SW480 (cell line): ENCODE measurements at regions not wholly inside any gene's neighbourhood (a gene's known extent, or its start where the extent isn't known, plus 50 kb on each side); places are given as distances from the start of the nearest gene placed in this dataset.

Experiments
- DNase-seq: peaks from one replicate; pipeline ENCODE4 v3.0.0-alpha.2; 2016; ENCODE audit warnings: low spot score

DNA sequence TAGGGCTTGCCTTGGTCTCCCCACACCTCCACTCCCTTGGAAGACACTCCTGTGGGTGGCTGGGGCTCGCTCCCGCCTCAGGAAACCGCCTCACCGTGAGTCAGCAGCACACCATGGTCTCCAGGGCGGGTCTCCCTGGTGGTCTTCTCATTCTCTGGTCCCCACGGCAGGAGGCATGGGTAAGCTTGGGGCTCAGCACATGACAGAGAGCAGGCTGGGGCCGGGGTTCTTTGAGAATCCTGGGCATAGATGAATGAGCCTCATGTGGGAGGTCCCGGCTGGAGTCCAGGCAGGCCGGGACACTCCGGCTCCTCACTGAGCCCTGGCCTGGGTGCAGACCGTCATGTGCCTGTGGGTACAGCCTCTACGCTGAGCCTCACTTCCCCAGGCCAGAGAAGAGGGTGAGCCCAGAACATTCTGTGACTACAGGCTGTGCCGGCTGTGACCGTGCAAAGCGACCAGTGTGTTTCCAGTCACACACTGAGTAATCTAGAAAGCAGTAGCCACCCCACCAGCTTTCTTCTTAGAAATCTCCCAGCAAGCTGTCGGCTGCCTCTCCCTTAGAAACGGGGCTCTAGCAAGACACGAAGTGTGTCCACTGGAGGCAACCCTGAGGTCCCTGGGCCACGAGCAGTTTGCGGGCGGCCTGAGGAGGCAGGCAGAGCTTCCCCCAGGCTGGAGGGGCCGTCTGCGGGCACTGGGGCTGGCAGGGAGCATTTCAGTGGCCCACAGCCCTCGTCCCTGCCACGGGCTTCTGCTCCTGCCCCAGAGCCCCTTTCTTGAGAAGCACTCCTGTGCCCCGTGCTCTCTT, 93.1 kb downstream of the RHOB start:
- no peak for DNase-seq

DNA sequence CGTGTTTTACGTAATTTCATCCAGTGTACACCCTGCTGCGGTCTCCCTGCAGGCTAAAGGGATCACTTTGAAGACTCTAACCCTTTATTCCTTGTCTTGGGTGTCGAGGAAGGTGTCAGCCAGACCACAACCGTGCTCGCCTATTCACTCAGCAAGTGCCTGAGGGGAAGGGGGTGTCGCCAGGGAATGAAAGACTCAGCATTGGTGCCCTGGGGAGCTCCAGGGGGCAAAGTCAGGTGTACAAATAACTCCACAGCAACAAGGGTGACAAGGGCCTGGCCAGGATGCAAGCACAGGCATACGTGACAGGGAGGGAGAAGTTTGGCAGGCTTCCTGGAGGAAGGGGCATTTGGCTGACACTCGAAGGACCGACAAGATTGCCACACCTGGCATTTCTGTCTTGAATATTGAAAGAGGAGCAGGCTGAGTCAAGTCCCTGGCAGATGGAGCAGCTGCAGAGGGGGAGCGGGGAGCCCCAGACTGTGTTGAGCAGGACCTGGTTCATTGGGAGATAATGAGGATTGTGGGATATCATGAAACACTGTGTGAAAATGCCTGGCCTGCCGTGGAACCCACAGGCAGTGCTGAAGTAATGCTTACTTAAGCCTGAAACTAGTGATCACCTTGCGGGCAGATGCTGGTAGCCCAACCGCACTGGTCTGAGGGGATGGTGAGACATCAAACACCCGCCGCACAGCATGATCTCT, 93.9 kb downstream of the RHOB start:
- no peak for DNase-seq

DNA sequence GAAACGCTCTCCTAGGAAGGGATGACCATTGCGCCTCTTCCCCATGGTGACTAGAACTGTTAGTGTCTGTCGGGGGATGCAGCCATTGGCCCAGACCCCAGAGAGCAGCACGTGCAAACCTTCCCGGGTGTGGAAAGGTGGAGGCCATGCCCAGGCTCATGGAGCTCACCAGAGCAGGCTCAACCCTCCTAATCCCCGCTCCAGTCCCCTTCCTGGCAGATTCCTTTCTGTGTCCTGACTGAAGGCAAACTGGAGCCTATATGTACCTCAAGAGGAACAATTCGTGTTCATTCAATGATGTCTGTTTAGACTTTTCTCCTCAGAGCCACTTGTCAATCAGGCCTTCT, 94.4 kb downstream of the RHOB start:
- DNase-seq = no peak

DNA sequence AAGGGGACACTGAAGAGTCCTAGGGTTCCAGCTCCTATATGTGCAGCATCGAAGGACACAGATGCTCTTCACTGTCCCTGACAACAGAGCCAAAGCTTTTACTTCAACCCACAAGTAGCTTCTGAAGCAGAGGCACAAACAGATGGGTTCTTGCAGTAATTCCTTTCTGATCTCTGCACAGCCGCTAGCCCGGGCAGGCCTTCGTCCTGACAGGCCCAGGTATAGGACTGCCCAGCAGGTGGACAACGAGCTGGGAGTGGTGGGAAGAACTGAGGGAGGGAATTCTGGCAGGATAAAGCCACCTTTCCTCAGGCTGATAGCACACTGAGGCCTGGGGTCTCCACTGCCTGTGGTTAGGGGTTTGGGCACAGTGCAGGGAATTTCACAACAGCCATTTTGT, 94.8 kb downstream of the RHOB start:
- no peak for DNase-seq

DNA sequence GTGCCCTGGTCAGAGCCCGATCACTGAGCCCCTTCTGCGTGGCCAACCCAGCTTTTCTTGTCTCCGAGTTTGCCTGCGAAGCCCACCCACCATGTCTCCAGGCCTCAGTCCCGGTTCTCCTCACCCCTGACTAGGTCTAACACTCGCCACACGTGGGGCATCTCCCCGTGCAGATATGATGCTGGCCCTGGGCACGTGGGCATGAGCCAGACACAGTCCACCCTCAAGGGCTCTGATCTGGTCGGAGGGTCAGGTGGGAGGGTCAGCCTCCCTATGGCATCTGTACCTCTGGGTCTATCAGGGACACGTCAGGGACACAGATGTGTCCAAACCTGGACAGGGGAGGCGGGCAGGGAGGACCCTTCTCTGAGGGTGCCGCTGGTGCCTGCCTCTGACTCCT, 95.4 kb downstream of the RHOB start:
- no peak for DNase-seq

DNA sequence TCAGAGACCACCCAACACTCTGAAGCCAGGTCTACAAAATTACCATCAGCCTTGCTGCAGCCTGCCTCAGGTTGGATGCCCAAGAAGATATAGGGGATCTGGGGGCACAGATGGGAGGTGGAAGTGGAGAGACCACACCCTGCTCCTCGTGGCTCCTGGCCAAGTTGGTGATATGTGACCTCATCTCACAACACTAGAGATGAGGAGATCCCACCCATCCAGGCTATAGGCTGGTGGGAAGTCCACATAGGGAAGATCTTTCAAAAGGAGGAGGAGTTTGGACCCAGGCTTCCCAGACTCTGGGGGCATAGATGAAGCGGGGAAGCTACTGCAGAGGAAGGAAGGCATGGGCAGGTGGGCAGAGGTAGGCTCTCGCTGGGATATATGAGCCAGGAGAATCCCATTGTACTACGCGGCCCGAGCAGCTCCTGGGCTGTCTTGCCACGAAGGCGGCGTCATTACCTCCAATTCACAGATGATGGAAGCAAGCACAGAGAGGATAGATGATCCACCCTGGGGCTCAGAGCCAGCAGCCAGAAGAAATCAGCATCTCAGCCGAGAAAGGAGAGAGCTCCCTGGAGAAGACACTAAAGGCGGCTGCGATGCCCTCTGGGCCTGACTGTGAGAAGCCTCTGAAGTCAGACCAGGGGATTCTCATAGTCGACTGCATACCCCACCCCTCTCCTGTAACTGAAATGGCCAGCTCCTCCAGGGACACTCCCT, 96.0 kb downstream of the RHOB start:
- no peak for DNase-seq

DNA sequence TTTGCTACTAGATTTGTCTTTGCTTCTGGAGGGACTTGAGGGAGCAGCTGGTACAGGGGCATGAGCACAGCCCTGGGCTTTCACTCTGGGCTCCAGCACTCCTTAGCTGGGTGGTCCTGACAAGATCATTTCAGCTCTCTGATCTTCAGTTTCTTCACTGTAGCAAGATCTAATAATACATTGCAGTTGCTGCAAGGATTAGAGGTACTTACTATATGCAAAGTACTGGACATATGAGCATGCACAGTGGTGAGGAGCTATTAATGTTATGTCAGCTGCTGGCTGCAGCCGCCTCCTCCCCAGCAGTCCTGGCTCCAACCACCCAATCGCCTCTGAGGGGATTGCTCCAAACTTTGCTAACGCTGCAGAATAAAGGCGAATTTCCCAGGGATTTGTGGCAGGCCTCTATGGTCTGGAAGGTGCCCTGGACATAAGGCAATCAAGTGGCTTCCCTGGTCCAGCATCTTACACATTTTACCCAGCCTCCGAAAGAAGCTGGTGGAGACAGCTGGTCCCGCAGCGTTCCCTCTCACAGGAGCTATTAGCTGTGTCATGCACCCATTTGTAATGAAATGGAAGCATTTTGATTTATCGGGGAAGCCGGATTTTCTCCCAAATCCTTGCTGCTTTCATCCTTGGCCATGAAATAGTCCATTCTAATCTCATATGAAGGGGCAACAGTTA, 96.7 kb downstream of the RHOB start:
- no peak for DNase-seq

DNA sequence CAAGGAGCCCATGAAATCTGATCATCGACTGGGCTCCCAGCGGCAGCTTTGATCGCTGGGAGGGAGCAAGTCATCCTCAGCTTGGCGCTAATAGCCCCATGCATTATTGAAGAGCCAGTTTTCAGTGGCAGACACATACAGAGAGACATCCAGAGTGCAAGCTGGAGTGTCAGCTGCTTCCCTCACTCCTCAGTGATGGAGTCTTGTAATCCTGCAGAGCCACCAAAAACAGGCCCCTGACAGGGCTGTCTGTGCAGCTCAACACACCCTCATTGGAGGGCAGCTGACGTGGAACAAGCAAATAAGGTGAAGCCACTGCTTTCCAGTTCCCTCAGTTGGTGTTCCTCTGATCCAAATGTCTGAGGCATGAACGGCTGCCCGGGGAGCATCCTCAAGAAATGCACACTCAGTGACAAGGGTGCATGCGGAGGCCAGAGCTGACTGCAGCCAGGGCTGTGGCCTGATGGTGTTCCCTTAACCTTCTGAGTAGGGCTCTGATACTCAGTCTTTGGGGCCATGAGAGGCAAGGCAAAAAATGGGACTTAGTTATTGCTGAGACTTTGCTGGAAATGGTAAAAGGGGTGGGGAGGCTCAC, 97.4 kb downstream of the RHOB start:
- no peak for DNase-seq

DNA sequence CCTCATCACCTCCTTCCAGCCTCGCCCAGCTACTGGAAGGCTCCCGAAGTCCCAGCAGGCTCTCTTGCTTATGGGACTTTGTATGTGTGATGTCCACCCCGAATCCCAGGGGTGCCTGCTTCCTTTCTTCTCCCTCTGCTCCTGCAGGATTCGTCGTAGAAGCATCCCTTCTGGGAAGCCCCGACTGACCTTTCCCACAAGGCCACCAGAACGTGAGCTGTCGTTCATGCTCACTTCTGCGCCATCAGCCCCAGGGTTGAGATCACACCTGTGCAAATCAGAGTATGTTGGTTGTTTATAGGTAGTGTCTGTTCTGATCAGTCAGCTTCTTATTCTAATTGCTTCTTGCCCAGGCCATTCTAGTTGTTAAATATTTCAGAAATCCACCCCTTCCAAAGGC, 101.8 kb downstream of the HS1BP3 start:
- DNase-seq = no peak

DNA sequence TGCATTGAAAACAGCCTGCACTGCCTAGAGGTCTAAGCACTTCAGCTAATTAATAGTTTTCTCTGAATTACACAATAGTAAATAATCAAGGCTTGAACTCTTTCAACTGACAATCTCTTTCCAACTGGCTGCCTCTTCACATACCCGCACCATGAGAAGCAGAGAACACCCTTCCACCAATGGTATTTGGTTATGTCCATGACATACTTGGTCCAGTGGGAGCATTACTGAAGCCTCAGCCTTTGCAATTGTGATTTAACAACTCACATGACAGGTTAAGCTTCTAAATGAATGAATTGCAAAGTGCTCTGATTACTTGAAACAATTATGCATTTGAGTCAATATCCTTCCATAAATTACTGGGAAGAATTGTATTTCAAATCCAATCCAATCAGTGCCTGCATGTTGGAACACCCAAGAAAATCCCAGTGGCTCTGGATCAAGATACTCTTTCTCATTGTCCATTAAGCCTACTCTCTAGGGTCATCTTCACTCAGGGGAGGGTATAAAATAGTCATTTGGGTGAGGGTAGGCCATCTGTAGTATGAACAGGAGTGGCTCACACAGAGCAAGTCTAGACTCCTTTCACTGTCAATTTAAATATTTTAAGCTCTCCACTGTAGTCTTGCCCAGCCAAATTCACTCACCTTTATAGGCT, 101.1 kb downstream of the HS1BP3 start:
- no peak for DNase-seq

DNA sequence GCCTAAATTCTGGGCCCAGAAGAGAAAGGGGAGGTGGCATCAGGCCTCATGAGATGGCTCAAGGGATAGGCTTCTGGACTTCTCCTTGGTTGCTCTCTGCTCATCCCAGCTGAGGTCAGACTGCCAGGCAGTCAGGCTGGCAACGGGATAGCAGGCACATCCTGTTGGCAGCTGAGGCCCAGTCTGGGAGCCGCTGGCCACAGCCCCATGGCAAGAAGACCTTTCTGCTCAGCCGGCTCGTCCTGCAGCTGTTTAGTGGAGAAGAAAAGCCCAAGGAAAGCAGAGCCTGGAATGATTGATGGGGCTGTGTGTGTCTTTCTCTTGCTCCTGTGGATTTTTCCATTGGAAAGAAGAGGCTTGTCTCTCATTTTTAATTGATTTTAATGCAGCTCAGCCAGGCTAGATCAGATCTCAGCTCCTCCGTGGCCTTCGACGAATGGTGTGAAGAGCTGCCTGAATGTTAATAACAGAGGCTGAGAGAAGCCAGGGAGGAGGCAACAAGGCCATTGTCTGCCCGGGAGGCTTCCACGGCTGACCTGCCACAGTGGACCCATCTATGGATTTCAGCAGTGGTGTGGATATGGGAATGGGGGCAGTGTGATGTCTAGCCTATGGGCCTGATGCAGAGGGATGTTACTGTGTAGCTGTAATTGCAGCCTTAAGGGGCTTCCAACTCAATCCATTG, 99.5 kb downstream of the HS1BP3 start:
- no peak for DNase-seq

DNA sequence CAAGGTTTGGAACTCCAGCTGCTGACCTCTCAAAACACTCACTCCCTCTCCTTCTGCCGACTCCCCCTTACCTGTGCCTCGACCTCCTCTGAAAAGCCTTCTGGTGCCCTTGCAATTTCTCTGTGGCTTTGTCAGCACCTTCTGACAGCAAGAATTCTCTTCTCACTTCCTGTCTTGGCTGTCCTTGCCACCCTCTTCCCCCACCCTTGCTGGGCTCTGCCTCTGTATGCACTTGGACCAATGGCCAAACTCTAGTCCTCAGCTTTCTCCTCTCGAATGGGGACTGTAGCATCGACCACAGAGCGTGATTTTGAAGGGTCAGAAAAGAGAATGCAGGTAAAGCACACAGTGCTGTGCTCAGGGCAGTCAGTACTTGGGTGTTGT, 99.0 kb downstream of the HS1BP3 start:
- DNase-seq = no peak

DNA sequence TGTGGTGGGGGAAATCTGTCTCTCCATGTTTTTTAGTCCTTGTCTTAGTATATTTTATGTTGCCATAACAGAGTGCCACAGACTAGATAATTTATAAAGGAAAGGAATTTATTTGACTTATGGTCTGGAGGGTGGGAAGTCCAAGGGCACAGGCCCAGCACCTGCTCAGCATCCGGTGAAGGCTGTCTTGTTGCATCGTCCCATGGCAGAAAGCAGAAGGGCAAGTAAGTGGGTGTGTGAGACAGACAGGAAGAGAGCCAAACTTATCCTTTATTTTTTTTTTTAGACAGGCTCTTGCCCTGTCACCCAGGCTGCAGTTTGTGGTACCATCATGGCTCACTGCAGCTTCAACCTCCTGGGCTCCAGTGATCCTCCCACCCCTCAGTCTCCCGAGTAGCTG, 98.1 kb downstream of the HS1BP3 start:
- DNase-seq = no peak

DNA sequence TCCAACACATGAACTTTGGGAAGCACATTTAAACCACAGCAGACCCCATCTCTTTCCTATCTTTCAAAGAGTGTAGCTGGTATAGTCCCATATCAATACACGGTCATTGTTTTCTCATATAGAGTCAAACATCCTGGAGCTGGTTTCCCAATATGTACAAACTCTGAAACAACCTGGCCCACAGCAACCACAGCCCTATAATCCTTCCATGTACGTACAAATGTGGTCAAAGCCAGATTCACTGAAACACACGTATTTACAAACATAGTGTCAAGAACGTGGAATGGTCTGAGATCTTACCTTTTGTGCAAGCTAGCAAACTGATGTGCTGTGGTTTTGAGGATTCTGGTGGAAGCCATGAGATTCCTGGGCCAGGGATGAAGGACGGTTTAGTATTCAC, 97.3 kb downstream of the HS1BP3 start:
- no peak for DNase-seq

DNA sequence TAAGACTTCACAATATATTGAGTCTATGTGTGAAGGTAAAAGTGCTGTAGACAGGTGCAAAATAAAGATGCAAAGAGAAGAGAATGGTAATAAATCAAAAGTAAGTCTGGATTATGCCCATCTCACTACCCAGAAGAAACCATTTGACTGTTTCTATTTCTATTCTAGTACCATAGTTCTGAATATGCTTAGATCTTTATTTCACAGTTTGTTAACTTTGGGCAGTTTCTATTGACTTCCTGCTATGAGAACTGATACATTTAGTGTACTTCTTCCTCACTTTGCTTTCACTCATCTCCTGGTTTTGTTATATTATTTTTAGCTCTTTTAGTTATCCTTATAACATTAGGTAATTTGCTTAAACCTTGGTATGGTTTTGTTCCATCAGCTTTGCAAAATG, 94.9 kb downstream of the HS1BP3 start:
- DNase-seq = no peak

DNA sequence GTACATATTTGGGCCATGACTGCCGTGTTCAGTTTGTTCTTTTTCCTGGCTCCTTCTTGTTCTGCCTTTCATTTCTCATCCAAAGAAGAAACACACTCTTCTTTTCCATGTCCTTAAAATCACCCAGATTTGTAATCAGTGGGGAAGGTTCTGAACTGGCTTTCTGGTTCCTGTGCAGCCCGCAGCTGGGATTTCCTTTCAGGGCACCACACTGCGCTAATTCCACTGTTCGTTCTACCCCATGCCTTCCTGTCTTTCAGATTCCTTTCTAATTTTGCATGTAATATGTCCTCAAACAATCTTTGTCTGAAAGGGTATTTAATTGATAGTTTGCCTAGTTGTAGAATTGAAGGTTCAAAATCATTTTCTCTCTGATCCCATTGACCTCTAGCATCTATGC, 94.1 kb downstream of the HS1BP3 start:
- no peak for DNase-seq

DNA sequence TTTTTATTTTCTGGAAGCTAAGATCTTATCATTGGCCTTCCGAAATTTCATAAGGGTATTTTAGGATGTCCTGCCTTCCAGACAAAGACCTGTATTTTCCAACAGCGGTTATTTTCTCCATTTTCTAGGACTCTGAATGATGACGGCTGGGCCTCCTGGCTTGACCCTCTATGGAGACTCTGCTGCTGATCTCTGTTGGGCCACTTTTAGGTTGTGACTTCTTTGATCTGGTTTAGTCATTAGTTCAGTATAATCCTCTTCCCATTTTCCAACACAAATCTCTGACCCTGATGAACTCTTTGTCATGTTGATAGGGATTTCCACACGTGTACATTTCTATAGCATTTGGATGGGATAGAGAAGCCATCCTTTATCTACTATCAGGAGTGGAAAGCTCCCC, 93.7 kb downstream of the HS1BP3 start:
- DNase-seq = no peak

DNA sequence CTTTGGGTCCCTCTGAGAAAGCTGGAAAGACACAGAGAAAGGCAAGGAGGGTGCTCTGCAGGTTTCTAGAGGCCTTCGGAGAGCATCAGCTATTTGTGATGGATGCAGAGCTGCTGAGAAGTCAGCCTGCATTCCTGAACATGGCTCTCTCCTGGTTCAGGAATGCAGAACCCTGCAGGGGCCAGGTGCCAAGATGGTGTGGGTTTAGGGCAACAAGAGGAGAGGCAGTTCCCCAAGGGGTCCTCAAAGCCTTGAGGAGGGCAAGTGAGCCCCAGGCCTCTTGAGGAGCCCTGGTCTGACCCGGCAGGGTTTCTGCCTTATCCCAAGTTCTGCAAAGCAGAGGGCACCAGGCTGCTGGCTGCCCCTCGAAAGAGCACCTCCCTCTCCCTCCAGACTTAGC, 93.3 kb downstream of the HS1BP3 start:
- DNase-seq = no peak

DNA sequence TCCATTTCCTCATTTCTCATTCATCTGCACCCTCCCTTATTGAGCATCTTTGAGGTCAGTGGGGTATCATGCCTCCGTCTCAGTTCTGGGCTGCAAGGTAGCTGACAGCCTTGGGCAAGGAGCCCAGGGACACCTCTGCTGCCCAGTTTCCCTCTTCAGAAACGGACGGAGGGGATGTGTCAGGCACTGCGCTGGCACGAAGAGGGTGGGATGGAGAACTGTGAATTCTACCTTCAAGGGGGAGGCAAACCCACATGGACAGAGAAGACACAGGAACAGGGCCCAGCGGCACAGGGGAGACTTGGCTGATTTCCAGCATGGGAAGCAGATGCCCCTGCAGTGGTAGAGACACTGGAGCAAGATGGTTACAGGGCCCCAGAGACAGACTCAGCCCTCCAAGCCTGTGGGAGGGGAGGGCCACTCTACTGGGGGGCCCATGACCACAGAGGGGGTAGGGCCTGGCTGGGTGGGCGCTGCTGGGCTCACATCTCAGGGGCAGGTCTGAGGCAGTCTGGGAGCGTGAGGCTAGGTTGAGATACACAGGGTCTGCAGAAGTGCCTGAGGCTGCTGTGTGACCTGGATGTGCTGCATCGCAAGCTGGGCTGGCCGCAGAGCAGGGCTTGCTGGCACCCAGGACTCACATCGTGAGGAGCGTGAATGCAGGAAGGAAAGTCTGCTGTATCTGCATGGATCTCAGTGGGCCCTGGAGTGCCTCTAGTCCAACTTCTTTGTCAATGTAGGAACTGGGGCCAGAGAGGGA, 92.3 kb downstream of the HS1BP3 start:
- DNase-seq = no peak

DNA sequence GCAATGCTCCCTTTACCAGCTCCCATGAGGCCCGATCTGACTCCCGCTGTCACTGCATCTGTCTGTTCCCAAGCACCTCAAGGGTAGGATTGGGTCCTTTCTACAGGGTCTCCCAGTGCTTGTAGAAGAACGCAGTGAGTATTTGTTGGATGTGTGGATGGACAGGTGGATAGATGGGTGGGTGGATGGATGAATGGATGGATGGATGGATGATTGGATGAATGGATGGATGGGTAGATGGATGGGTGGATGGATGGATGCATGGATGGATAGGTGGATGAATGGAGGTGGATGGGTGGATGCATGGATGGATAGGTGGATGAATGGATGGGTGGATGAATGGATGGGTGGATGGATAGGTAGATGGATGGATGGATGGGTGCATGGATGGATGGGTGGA, 91.6 kb downstream of the HS1BP3 start:
- DNase-seq = no peak
